ENCODE measurements at regions not wholly inside any gene's neighbourhood (a gene's known extent, or its start where the extent isn't known, plus 50 kb on each side); places are given as distances from the start of the nearest gene placed in this dataset.

GRCh38 chr1:184152434-184152898 is 100.9 kb downstream of the TSEN15 start:
- TF ChIP-seq, protein P1, sequence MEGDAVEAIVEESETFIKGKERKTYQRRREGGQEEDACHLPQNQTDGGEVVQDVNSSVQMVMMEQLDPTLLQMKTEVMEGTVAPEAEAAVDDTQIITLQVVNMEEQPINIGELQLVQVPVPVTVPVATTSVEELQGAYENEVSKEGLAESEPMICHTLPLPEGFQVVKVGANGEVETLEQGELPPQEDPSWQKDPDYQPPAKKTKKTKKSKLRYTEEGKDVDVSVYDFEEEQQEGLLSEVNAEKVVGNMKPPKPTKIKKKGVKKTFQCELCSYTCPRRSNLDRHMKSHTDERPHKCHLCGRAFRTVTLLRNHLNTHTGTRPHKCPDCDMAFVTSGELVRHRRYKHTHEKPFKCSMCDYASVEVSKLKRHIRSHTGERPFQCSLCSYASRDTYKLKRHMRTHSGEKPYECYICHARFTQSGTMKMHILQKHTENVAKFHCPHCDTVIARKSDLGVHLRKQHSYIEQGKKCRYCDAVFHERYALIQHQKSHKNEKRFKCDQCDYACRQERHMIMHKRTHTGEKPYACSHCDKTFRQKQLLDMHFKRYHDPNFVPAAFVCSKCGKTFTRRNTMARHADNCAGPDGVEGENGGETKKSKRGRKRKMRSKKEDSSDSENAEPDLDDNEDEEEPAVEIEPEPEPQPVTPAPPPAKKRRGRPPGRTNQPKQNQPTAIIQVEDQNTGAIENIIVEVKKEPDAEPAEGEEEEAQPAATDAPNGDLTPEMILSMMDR (IDR thresholded peaks at IDR 0.05) = no peak
- H3K27ac ChIP-seq = peak overlapping the region; percentile 74
- no peaks in the 10 kb centered on the region for H3K9me3 ChIP-seq
- intact Hi-C loops (cut with DNase I) = no loop called here
- no peaks in the 10 kb centered on the region for H3K27me3 ChIP-seq (ENCODE audit: low read depth)
- no peaks in the 10 kb centered on the region for H3K36me3 ChIP-seq
- H3K4me1 ChIP-seq = peaks cover 30% of the 10 kb centered on the region
- peak overlapping the region; percentile 48 for H3K4me3 ChIP-seq
- ATAC-seq = peak; percentile 49 to 83
- DNase-seq = no peak

GRCh38 chr1:184152974-184153373 is 101.4 kb downstream of the TSEN15 start:
- Histone ChIP-seq H3K36me3 (no peaks in the 10 kb centered on the region), H3K27ac (peak overlapping the region; percentile 74), H3K9me3 (no peaks in the 10 kb centered on the region), H3K4me3 (peak overlapping the region; percentile 48), H3K27me3 (ENCODE audit: low read depth) (no peaks in the 10 kb centered on the region), H3K4me1 (peaks cover 30% of the 10 kb centered on the region)
- TF ChIP-seq, protein P1 (IDR thresholded peaks at IDR 0.05) = no peak
- ATAC-seq (peak; percentile 27 to 37), DNase-seq (no peak)
- intact Hi-C loops (cut with DNase I) = no loop called here

- H3K4me1 ChIP-seq = peaks cover 30% of the 10 kb centered on the region
- H3K4me3 ChIP-seq = no peak overlapping the region
- intact Hi-C loops (cut with DNase I) = no loop called here
- no peaks in the 10 kb centered on the region for H3K36me3 ChIP-seq
- H3K9me3 ChIP-seq = no peaks in the 10 kb centered on the region
- H3K27ac ChIP-seq = peak overlapping the region; percentile 74
- no peak for ATAC-seq
- no peaks in the 10 kb centered on the region for H3K27me3 ChIP-seq (ENCODE audit: low read depth)
- no peak for DNase-seq
- TF ChIP-seq, protein P1 (IDR thresholded peaks at IDR 0.05) = no peak
Measured at GRCh38 chr1:184153731-184154130, 102.2 kb downstream of the TSEN15 start.

- no peak overlapping the region for H3K27ac ChIP-seq
- DNase-seq = no peak
- intact Hi-C loops (cut with DNase I) = no loop called here
- no peak overlapping the region for H3K4me3 ChIP-seq
- H3K36me3 ChIP-seq = no peaks in the 10 kb centered on the region
- peaks cover 25% of the 10 kb centered on the region for H3K4me1 ChIP-seq
- no peak for ATAC-seq
- no peaks in the 10 kb centered on the region for H3K9me3 ChIP-seq
- H3K27me3 ChIP-seq (ENCODE audit: low read depth) = no peaks in the 10 kb centered on the region
- TF ChIP-seq, protein P1 (IDR thresholded peaks at IDR 0.05) = no peak
Measured at GRCh38 chr1:184156521-184157393, 105.2 kb downstream of the TSEN15 start.

- intact Hi-C loops (cut with DNase I) = no loop called here
- Histone ChIP-seq H3K4me1 (peaks cover 28% of the 10 kb centered on the region), H3K27ac (no peak overlapping the region), H3K36me3 (no peaks in the 10 kb centered on the region), H3K4me3 (no peak overlapping the region), H3K27me3 (ENCODE audit: low read depth) (no peaks in the 10 kb centered on the region), H3K9me3 (no peaks in the 10 kb centered on the region)
- ATAC-seq (no peak), DNase-seq (no peak)
- TF ChIP-seq, protein P1 (IDR thresholded peaks at IDR 0.05) = no peak
Measured at GRCh38 chr1:184157394-184157742, 105.8 kb downstream of the TSEN15 start.
